Thoracic aorta (tissue), 2 donors: ENCODE measurements at regions not wholly inside any gene's neighbourhood (a gene's known extent, or its start where the extent isn't known, plus 50 kb on each side); places are given as distances from the start of the nearest gene placed in this dataset.

Experiments used
- ATAC-seq: fragments of 150-250 bp; one replicate; pipeline ENCODE4 v1.8.0; 2017; ENCODE audit warnings: low read depth; ENCODE audit not compliant: insufficient number of reproducible peaks, low FRiP score
- DNase-seq: peaks from one replicate; pipeline ENCODE4 v3.0.0-alpha.2; 2020; ENCODE audit warnings: low spot score
- H3K27ac ChIP-seq, 2 donors: fragments of 200-600 bp; sonication (generic); 1 replicate in 1 of 2; 2 replicates in 1 of 2; pipeline ENCODE4 v1.5.1; 2016; ENCODE audit warnings: mild to moderate bottlenecking in 2 of 2, moderate library complexity in 2 of 2
- H3K27me3 ChIP-seq: fragments of 200-600 bp; sonication (generic); replicated peaks from 2 replicates; pipeline ENCODE4 v1.6.0; 2016; ENCODE audit warnings: mild to moderate bottlenecking; ENCODE audit not compliant: insufficient read depth
- H3K36me3 ChIP-seq: fragments of 200-600 bp; sonication (generic); one replicate; pipeline ENCODE4 v1.5.1; 2016
- H3K4me1 ChIP-seq, 2 donors: fragments of 200-600 bp; sonication (generic); 1 replicate in 1 of 2; 2 replicates in 1 of 2; pipeline versions ENCODE4 v1.5.1 to v1.6.0; 2016; ENCODE audit warnings: low read depth in 2 of 2, mild to moderate bottlenecking in 1 of 2; ENCODE audit not compliant: control insufficient read depth in 1 of 2
- H3K4me3 ChIP-seq: fragments of 200-600 bp; sonication (generic); 2 replicates; pipeline ENCODE4 v1.5.1; 2016; ENCODE audit warnings: mild to moderate bottlenecking
- H3K9me3 ChIP-seq: fragments of 200-600 bp; sonication (generic); 2 replicates; pipeline ENCODE4 v1.5.1; 2016
- TF ChIP-seq, protein P1 (sequence below): fragments of 200-600 bp; sonication (generic); IDR thresholded peaks from one replicate; pipeline ENCODE4 v1.5.1; 2019; ENCODE audit warnings: antibody characterized with exemption

DNA sequence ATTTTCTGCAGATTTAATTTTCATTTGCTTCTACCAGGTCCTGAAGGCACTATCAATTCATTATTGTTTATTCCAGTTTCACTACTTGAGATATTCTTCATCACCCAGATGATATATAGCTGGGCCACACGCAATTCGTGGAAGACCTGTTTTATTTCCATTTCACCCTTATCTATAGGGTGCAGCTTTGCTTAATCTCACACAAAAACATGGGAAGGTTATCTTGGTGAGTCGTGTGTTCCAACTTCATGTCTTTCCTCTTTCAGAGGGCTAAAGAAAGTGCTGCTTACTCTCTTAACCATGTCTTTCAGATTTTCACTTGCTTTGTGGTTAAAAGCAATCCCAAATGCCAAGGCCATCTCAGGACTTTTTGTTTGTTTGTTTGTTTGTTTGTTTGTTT, 194.0 kb downstream of the SOD2 start:
- ATAC-seq, result no peak
- Histone ChIP-seq H3K9me3 (peaks cover 3% of the 10 kb centered on the region), H3K27me3 (no peaks in the 10 kb centered on the region), H3K27ac (no peak overlapping the region), H3K4me1 (peaks cover 0 to 2% of the 10 kb centered on the region in 2 donors), H3K36me3 (no peaks in the 10 kb centered on the region), H3K4me3 (no peak overlapping the region)
- no peak for DNase-seq
- TF ChIP-seq, protein P1, sequence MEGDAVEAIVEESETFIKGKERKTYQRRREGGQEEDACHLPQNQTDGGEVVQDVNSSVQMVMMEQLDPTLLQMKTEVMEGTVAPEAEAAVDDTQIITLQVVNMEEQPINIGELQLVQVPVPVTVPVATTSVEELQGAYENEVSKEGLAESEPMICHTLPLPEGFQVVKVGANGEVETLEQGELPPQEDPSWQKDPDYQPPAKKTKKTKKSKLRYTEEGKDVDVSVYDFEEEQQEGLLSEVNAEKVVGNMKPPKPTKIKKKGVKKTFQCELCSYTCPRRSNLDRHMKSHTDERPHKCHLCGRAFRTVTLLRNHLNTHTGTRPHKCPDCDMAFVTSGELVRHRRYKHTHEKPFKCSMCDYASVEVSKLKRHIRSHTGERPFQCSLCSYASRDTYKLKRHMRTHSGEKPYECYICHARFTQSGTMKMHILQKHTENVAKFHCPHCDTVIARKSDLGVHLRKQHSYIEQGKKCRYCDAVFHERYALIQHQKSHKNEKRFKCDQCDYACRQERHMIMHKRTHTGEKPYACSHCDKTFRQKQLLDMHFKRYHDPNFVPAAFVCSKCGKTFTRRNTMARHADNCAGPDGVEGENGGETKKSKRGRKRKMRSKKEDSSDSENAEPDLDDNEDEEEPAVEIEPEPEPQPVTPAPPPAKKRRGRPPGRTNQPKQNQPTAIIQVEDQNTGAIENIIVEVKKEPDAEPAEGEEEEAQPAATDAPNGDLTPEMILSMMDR, result no peak

DNA sequence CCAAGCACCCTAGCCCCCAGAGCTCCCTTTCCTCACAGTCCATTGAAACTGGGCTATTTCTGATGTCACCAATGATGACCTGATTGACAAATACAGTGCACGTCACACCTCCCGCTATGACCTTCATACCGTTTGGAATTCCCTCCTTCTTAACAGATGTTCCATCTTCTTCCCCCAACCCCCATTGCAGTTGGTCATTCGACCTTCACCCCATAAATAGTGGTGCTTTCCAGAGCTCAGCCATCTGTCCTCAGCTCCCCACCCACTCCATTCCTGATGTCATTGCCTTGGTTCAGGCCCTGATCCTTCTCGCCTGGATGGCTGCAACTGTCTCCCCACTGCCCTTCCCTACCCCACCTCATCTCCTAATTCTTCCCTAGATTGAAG, 198.5 kb downstream of the SOD2 start:
- Histone ChIP-seq H3K27ac (no peak overlapping the region), H3K4me1 (peaks cover 0 to 7% of the 10 kb centered on the region in 2 donors), H3K9me3 (peaks cover 3% of the 10 kb centered on the region), H3K4me3 (no peak overlapping the region), H3K36me3 (no peaks in the 10 kb centered on the region), H3K27me3 (no peaks in the 10 kb centered on the region)
- DNase-seq (no peak), ATAC-seq (no peak)
- TF ChIP-seq, protein P1, result no peak

DNA sequence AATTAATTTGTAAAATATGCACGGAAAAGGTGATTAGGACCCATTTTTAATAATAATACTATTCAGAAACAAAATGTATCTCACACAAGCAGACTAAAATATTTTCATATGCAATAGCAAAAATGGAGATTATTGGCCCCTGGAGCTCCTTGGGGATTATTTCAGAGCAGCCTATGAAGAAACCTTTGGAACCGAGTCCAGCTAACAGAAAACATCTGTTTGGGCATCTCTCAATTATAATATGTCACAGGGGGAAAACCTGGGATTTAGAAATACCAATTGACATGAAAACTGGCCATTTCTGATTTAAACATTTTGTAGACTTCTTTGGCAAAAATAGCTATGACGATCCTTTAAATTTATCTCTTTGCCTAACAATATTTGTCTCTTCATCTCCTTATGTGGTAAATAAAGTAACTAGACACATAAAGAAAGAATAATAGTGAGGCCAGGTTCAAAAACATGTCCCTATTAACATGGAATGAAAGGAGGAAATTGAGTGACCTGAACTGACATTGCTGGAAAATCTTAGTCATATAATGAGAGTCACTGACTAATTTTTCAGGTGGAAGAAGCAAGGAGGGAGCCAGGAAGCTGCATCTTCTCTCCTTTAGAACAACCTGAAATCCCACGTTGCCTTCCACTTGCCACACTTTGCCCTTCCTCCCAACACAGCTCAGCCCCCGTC, 199.0 kb downstream of the SOD2 start:
- no peaks in the 10 kb centered on the region for H3K27me3 ChIP-seq
- H3K36me3 ChIP-seq, result no peaks in the 10 kb centered on the region
- H3K4me3 ChIP-seq, result no peak overlapping the region
- TF ChIP-seq, protein P1, result no peak
- no peak for DNase-seq
- H3K27ac ChIP-seq, result no peak overlapping the region
- H3K4me1 ChIP-seq, result peaks cover 0 to 7% of the 10 kb centered on the region in 2 donors
- H3K9me3 ChIP-seq, result peaks cover 3% of the 10 kb centered on the region
- no peak for ATAC-seq

DNA sequence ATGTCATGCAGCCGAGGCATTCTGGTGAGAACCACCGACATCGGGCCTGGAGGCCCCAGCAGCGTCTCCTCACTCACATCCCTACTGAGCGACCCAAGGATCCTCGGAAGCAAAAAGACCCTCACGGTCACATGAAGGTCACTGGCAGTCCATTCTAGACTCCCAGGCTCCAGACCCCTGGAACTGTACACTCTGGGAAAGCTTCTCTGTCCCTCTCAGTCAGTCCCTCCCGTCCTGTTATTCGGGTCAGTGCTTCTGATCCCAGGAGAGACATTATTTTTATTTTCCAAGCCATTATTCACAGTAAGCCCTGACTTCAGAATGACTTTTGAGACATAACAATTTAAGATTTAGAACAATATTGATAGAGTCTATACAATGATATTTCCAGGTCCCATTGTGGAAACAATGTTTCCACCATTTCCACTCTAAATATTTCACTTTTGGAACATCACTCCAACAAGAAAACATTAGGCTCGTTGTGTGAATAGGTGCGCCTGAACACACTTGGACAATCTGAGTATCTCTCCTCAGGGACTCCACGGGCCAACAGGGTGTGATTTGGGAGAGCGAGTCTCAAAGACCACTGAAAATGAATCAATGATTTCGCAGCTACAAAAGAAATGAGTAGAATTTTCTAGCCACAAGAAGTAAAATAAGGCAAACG, 199.7 kb downstream of the SOD2 start:
- no peak for ATAC-seq

DNA sequence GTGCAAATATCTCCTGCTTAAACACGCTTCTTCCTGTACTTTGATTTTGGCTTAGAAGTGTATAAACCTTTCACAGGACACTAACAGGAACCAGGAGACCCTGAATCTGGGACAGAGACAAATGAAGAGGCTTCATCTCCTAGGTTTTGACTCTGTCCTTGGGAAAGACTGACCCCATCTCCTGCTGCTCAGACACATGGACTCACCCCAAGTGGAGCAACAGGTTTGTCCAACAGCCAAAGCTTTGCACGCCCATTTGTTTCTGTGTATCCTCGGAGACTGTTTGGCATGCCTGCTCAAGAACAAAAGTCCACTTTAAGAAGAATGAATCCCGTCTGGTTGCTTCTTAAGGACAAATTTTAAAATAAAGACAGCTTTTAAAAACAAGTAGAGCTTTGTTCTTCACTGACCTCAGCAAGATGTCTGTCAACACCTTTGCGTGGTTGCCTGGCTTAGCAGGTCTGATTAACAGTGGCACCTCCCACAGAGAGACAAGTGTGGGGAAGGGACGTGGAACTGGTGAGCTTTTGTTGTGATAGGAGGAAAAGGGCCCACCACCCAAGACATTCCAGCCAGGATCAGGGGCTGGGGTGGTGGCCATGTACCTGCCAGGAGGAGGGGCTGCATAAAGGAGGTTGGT, 202.6 kb downstream of the SOD2 start:
- Histone ChIP-seq H3K4me3 (no peak overlapping the region), H3K9me3 (no peaks in the 10 kb centered on the region), H3K4me1 (peaks cover 0 to 7% of the 10 kb centered on the region in 2 donors), H3K27ac (no peak overlapping the region), H3K27me3 (no peaks in the 10 kb centered on the region), H3K36me3 (no peaks in the 10 kb centered on the region)
- DNase-seq (no peak), ATAC-seq (no peak)
- TF ChIP-seq, protein P1, result no peak

More for the DNA sequence above, 199.7 kb downstream of the SOD2 start:
- TF ChIP-seq, protein P1, result no peak
- Histone ChIP-seq H3K36me3 (no peaks in the 10 kb centered on the region), H3K4me1 (peaks cover 0 to 7% of the 10 kb centered on the region in 2 donors), H3K27me3 (no peaks in the 10 kb centered on the region), H3K27ac (no peak overlapping the region), H3K4me3 (no peak overlapping the region), H3K9me3 (no peaks in the 10 kb centered on the region)
- no peak for DNase-seq
